ENCODE measurements at regions not wholly inside any gene's neighbourhood (a gene's known extent, or its start where the extent isn't known, plus 50 kb on each side); places are given as distances from the start of the nearest gene placed in this dataset.

- Mint-ChIP-seq H3K36me3 (no peaks in the 10 kb centered on the region), H3K9me3 (no peaks in the 10 kb centered on the region), H3K4me1 (peaks cover 20% of the 10 kb centered on the region), H3K27ac (no peak overlapping the region), H3K4me3 (no peak overlapping the region), H3K27me3 (ENCODE audit: low read depth) (no peaks in the 10 kb centered on the region)
- ChIA-PET CTCF (no interaction called here), POLR2A (no interaction called here)
- ATAC-seq, result no peak
- no peak for DNase-seq (ENCODE audit: low spot score)
- TF ChIP-seq E2F4 (CRISPR knock-in tag; IDR thresholded peaks at IDR 0.05; ENCODE audit: borderline replicate concordance, low read depth) (no peak), PREB (CRISPR knock-in tag; IDR thresholded peaks at IDR 0.05; ENCODE audit: borderline replicate concordance) (no peak), NR3C1 (CRISPR knock-in tag; conservative IDR thresholded peaks at IDR 0.05; ENCODE audit: low read depth) (no peak), RORB (CRISPR knock-in tag; IDR thresholded peaks at IDR 0.05) (no peak), MLX (CRISPR knock-in tag; IDR thresholded peaks at IDR 0.05) (no peak), SMAD3 (CRISPR knock-in tag; IDR thresholded peaks at IDR 0.05; ENCODE audit: borderline replicate concordance) (no peak)
Measured at GRCh38 chr12:24116548-24116947, 167.1 kb upstream of the SOX5 start.

GRCh38 chr12:24113701-24114100 is 164.2 kb upstream of the SOX5 start:
- H3K36me3 Mint-ChIP-seq, result no peaks in the 10 kb centered on the region
- no peaks in the 10 kb centered on the region for H3K9me3 Mint-ChIP-seq
- no peak for DNase-seq (ENCODE audit: low spot score)
- H3K4me3 Mint-ChIP-seq, result no peak overlapping the region
- H3K4me1 Mint-ChIP-seq, result peaks cover 20% of the 10 kb centered on the region
- ChIA-PET POLR2A (interaction anchor here (0.6 kb wide), 1 partner anchor 362 kb away, joined by 4 read pairs; no protein-coding TSS in a partner anchor), CTCF (no interaction called here)
- no peak for ATAC-seq
- no peak overlapping the region; the same call in 1 of the 2 replicates for H3K27ac Mint-ChIP-seq
- H3K27me3 Mint-ChIP-seq (ENCODE audit: low read depth), result no peaks in the 10 kb centered on the region
- TF ChIP-seq HMGXB4 (CRISPR knock-in tag; IDR thresholded peaks at IDR 0.05) (no peak), MAX (CRISPR knock-in tag; IDR thresholded peaks at IDR 0.05) (no peak), ZNF138 (CRISPR knock-in tag; conservative IDR thresholded peaks at IDR 0.05) (no peak), RELA (CRISPR knock-in tag; IDR thresholded peaks at IDR 0.05; ENCODE audit: borderline replicate concordance) (no peak), KAT7 (CRISPR knock-in tag; IDR thresholded peaks at IDR 0.05; ENCODE audit: borderline replicate concordance) (no peak), IRF1 (CRISPR knock-in tag; IDR thresholded peaks at IDR 0.05) (no peak), CTCF (IDR thresholded peaks at IDR 0.05) (no peak), ETV6 (CRISPR knock-in tag; IDR thresholded peaks at IDR 0.05) (no peak), IRF2 (CRISPR knock-in tag; IDR thresholded peaks at IDR 0.05; ENCODE audit: borderline replicate concordance, low read depth) (no peak), SMAD4 (CRISPR knock-in tag; IDR thresholded peaks at IDR 0.05) (no peak)

All from WTC11 (cell line).